HG03469 (cell line): ENCODE measurements at regions not wholly inside any gene's neighbourhood (a gene's known extent, or its start where the extent isn't known, plus 50 kb on each side); places are given as distances from the start of the nearest gene placed in this dataset.
"Not testable (repeated sequence)": the region's sequence is repeated elsewhere in the genome, so short reads cannot be mapped to it uniquely, and the experiment has no call there.

Source experiments
- ATAC-seq: cut with Tn5 transposase; IDR thresholded peaks from one replicate; pipeline ENCODE4 v1.9.1; 2021; ENCODE audit warnings: mild to moderate bottlenecking, moderate library complexity, moderate number of reproducible peaks; ENCODE audit not compliant: unreplicated experiment

- no peak for ATAC-seq
Observed at GRCh38 chr2:184049566-184049965, 548.8 kb upstream of the ZNF804A start.

- no peak for ATAC-seq
Observed at GRCh38 chr2:184053326-184053725, 545.0 kb upstream of the ZNF804A start.

GRCh38 chr2:184054419-184054818, 543.9 kb upstream of the ZNF804A start:
- not testable (repeated sequence) for ATAC-seq

GRCh38 chr2:184057910-184058309, 540.4 kb upstream of the ZNF804A start:
- ATAC-seq = no peak

GRCh38 chr2:184060268-184060667, 538.1 kb upstream of the ZNF804A start:
- not testable (repeated sequence) for ATAC-seq

GRCh38 chr2:184067502-184067901, 530.8 kb upstream of the ZNF804A start:
- no peak for ATAC-seq

GRCh38 chr2:184072470-184072869, 525.9 kb upstream of the ZNF804A start:
- ATAC-seq = no peak

- no peak for ATAC-seq
Observed at GRCh38 chr2:184078496-184078895, 519.8 kb upstream of the ZNF804A start.

- ATAC-seq = no peak
Observed at GRCh38 chr2:184091456-184091855, 506.9 kb upstream of the ZNF804A start.

- no peak for ATAC-seq
Observed at GRCh38 chr2:184113696-184114403, 484.5 kb upstream of the ZNF804A start.

- ATAC-seq = no peak
Observed at GRCh38 chr2:184114439-184114838, 483.9 kb upstream of the ZNF804A start.

- no peak for ATAC-seq
Observed at GRCh38 chr2:184119989-184120800, 478.1 kb upstream of the ZNF804A start.

GRCh38 chr2:184125867-184126266, 472.5 kb upstream of the ZNF804A start:
- ATAC-seq = no peak

GRCh38 chr2:184129073-184129472, 469.3 kb upstream of the ZNF804A start:
- no peak for ATAC-seq

- no peak for ATAC-seq
Observed at GRCh38 chr2:184137955-184138354, 460.4 kb upstream of the ZNF804A start.

GRCh38 chr2:184141866-184142265, 456.5 kb upstream of the ZNF804A start:
- no peak for ATAC-seq

- no peak for ATAC-seq
Observed at GRCh38 chr2:184154438-184154837, 443.9 kb upstream of the ZNF804A start.

GRCh38 chr2:184155791-184156190, 442.5 kb upstream of the ZNF804A start:
- no peak for ATAC-seq

GRCh38 chr2:184157141-184157540, 441.2 kb upstream of the ZNF804A start:
- no peak for ATAC-seq

GRCh38 chr2:184162426-184162825, 435.9 kb upstream of the ZNF804A start:
- ATAC-seq = no peak

- not testable (repeated sequence) for ATAC-seq
Observed at GRCh38 chr2:184168823-184169222, 429.5 kb upstream of the ZNF804A start.

- ATAC-seq = no peak
Observed at GRCh38 chr2:184169366-184169765, 429.0 kb upstream of the ZNF804A start.
